GM18867 (cell line): ENCODE measurements at regions not wholly inside any gene's neighbourhood (a gene's known extent, or its start where the extent isn't known, plus 50 kb on each side); places are given as distances from the start of the nearest gene placed in this dataset.
"Not testable (repeated sequence)": the region's sequence is repeated elsewhere in the genome, so short reads cannot be mapped to it uniquely, and the experiment has no call there.

Experiments
- ATAC-seq: cut with Tn5 transposase; IDR thresholded peaks from one replicate; pipeline ENCODE4 v1.9.1; 2021; ENCODE audit warnings: mild to moderate bottlenecking, moderate library complexity; ENCODE audit not compliant: unreplicated experiment

GRCh38 chr13:27363637-27364036 is 60.8 kb upstream of the GTF3A start:
- ATAC-seq, result not testable (repeated sequence)

- ATAC-seq, result no peak
Measured at GRCh38 chr13:27367570-27367969, 56.8 kb upstream of the GTF3A start.

- ATAC-seq, result no peak
Measured at GRCh38 chr13:27370305-27370872, 54.0 kb upstream of the GTF3A start.

GRCh38 chr13:27371932-27372331 is 52.5 kb upstream of the GTF3A start:
- ATAC-seq, result no peak

GRCh38 chr13:27372896-27373295 is 51.5 kb upstream of the GTF3A start:
- no peak for ATAC-seq

- peak; percentile 7 for ATAC-seq
Measured at GRCh38 chr13:27374126-27374613, 50.2 kb upstream of the GTF3A start.
